ENCODE measurements at regions not wholly inside any gene's neighbourhood (a gene's known extent, or its start where the extent isn't known, plus 50 kb on each side); places are given as distances from the start of the nearest gene placed in this dataset.

DNA sequence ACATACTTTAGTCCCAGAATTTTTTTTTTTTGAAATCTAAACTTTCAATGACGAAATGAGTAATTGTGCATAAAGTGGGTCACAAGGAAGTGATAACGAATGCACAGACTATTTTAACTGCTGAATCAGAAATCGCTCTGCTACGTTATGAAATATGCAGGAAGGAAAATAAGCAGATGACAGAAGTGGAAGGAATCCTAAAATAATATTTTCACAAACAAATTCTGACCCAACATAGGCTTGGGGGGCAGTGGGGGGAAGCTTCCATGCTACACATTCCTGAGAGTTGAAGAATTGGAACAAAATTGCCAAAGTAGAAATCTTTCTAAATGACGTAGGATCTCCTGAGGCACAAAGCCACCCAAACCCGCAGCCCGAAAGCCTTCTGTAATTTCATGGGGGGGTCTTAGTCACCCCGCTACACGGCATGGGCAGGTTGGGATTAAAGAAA is 89.6 kb downstream of the ARF6 start:
- TF ChIP-seq, protein P1, sequence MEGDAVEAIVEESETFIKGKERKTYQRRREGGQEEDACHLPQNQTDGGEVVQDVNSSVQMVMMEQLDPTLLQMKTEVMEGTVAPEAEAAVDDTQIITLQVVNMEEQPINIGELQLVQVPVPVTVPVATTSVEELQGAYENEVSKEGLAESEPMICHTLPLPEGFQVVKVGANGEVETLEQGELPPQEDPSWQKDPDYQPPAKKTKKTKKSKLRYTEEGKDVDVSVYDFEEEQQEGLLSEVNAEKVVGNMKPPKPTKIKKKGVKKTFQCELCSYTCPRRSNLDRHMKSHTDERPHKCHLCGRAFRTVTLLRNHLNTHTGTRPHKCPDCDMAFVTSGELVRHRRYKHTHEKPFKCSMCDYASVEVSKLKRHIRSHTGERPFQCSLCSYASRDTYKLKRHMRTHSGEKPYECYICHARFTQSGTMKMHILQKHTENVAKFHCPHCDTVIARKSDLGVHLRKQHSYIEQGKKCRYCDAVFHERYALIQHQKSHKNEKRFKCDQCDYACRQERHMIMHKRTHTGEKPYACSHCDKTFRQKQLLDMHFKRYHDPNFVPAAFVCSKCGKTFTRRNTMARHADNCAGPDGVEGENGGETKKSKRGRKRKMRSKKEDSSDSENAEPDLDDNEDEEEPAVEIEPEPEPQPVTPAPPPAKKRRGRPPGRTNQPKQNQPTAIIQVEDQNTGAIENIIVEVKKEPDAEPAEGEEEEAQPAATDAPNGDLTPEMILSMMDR (IDR thresholded peaks at IDR 0.05) = no peak
- Histone ChIP-seq H3K36me3 (no peaks in the 10 kb centered on the region), H3K4me1 (peaks cover 0 to 17% (median 4%) of the 10 kb centered on the region in 4 donors), H3K9me3 (no peaks in the 10 kb centered on the region), H3K27me3 (no peaks in the 10 kb centered on the region), H3K4me3 (no peak overlapping the region), H3K27ac (peak overlapping the region in 1 of 4 donors; percentile 80)
- DNase-seq = peak in 1 of 3 donors; percentile 45

DNA sequence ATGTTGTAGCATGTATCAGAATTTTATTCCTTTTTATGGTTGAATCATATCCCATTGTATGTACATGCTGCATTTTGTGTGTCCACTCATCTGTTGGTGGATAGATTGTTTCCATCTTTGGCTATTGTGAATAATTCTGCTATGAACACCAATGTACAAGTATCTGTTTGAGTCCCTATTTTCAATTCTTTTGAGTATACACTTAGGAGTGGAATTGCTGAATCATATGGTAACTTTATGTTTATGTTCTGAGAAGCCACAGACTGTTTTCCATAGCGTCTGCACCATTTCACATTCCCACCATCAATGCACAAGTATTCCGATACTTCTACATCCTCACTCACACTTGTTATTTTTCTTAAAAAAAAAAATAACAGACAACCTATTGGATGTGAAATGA is 91.5 kb downstream of the ARF6 start:
- H3K27me3 ChIP-seq = no peaks in the 10 kb centered on the region
- H3K27ac ChIP-seq = no peak overlapping the region
- no peaks in the 10 kb centered on the region for H3K9me3 ChIP-seq
- peaks cover 0 to 9% (median 4%) of the 10 kb centered on the region in 4 donors for H3K4me1 ChIP-seq
- no peak for TF ChIP-seq POLR2A (IDR thresholded peaks at IDR 0.05)
- TF ChIP-seq, protein P1 (IDR thresholded peaks at IDR 0.05) = no peak
- DNase-seq = no peak
- H3K4me3 ChIP-seq = no peak overlapping the region
- no peaks in the 10 kb centered on the region for H3K36me3 ChIP-seq

DNA sequence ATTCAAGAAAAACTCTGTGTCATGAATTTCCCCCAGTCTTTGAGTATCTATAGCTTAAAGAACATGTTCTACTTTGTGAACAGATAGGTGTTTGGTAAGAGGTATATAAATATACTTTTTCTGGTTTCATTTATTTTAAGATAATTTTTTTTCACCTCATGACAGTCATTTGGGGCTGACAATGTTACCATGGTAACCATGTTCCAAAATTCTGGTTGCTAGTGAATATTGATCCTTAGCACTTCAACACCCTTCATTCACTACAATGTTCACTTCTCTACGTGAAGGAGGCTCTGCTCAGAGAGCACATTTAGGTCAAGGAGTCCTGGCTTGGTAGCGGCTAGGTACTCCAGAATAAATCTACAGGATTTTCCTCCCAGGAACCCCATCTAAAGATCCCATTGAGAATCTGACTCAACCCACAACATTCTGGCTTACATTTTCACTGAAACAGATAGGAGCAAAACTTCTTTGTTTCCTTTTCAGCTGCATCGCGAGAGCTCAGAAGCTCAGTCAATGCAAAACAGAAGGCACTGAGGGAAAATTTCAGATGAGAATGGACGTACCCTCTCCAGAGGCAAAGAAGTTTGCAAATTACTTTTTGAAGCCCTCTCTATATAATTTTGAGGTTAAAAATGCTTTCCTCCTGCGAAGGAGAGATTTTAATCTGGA is 93.6 kb downstream of the ARF6 start:
- Histone ChIP-seq H3K9me3 (no peaks in the 10 kb centered on the region), H3K27me3 (no peaks in the 10 kb centered on the region), H3K4me3 (no peak overlapping the region), H3K4me1 (peaks cover 0 to 7% (median 2%) of the 10 kb centered on the region in 4 donors), H3K36me3 (no peaks in the 10 kb centered on the region), H3K27ac (peak overlapping the region; percentile 11 to 62 (median 38))
- DNase-seq = no peak
- TF ChIP-seq, protein P1 (IDR thresholded peaks at IDR 0.05) = no peak
- TF ChIP-seq POLR2A (IDR thresholded peaks at IDR 0.05) = no peak

DNA sequence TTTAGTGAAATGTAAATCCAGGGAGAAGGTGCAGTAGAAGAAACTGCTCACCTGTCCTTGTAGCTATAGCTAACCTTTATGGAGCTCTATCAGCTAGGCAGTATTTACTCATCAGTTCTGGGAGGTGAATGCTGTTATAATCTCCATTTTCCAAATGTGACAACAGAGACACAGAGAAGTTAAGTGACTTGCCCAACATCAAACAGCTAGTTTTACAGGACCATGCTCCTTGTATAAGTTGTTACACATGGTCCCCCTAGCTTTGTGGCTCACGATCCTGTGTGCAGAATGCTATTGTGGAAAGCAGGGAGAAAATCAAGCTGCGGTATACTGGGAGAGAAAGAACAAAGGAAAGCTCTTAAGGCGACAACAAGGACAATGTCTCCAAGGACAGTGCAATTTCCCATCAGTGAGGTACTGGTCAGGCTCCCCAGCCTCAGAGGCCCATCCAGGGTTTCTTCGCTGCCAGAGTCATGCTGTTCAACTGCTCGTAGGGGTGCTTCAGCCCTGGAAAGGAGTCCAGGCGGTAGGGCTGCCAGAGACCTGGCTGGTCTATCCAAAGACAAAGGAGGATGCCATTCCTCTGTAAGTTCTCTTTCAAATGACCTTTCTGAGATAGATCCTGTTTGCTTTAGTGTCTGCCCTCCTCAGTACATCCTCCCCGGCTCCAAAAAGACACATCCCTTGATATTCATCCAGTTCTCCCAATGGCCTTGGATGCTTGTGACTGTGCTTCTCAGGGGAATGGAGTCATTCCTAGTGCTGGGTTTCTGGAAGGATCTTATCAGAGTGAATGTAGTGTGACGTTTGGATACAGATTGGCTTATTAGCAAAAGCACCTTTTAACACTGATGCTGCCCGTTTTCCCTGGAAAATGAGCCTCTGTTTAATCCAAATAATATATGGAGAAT is 95.5 kb downstream of the ARF6 start:
- DNase-seq = no peak
- TF ChIP-seq, protein P1 (IDR thresholded peaks at IDR 0.05) = no peak
- no peak for TF ChIP-seq POLR2A (IDR thresholded peaks at IDR 0.05)
- Histone ChIP-seq H3K4me3 (no peak overlapping the region), H3K27me3 (no peaks in the 10 kb centered on the region), H3K9me3 (no peaks in the 10 kb centered on the region), H3K36me3 (no peaks in the 10 kb centered on the region), H3K4me1 (peaks cover 0 to 7% (median 2%) of the 10 kb centered on the region in 4 donors), H3K27ac (peak overlapping the region in 3 of 4 donors; percentile 28 to 78 (median 51))

DNA sequence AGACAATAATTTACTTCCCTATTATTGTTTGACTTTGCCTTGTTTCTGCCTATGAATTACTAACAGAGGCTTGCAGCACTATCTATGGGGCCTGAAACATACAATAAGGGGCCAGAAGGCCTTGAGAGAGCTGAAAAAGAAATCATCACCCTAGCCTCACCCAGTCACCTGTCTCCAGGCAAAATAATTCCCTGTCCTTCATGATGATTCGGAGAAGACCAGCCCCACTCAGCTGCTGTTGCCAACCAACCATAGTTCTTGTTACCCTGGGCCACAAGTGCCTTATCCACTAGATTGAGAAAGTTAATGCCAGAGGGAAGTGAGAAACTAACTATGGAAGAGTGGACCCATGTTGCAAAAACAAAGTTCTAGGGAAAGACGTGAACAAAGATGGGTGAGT is 97.1 kb downstream of the ARF6 start:
- H3K4me1 ChIP-seq = peaks cover 0 to 7% (median 2%) of the 10 kb centered on the region in 4 donors
- no peak for DNase-seq

DNA sequence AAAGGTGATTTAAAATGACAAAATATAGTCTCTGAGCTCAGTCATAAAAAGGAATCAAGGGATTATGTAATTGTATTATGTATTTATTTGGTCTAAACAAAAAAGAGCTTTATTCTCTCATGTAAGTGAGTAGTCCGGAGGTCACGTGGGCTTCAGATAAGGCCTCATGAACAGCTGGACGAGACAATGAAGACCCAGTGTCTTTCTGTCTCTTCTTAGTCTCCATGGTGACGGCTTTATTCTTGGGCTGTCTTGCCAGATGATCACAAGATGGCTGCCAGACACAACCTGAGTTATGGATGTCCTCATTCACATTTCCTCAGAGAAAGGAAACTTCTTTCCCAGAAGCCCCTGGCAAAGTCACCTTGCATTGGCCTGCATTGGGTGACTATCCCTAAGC is 98.6 kb downstream of the ARF6 start:
- TF ChIP-seq, protein P1 (IDR thresholded peaks at IDR 0.05) = no peak
- no peak for TF ChIP-seq POLR2A (IDR thresholded peaks at IDR 0.05)
- no peak overlapping the region for H3K27ac ChIP-seq

More for the DNA sequence above, 97.1 kb downstream of the ARF6 start:
- no peaks in the 10 kb centered on the region for H3K36me3 ChIP-seq
- no peaks in the 10 kb centered on the region for H3K9me3 ChIP-seq
- H3K4me3 ChIP-seq = no peak overlapping the region
- no peak for TF ChIP-seq POLR2A (IDR thresholded peaks at IDR 0.05)
- no peak overlapping the region for H3K27ac ChIP-seq
- H3K27me3 ChIP-seq = no peaks in the 10 kb centered on the region

More for the DNA sequence above, 98.6 kb downstream of the ARF6 start:
- no peak overlapping the region for H3K4me3 ChIP-seq
- no peaks in the 10 kb centered on the region for H3K9me3 ChIP-seq
- DNase-seq = no peak
- peaks cover 0 to 7% (median under 1%) of the 10 kb centered on the region in 4 donors for H3K4me1 ChIP-seq
- H3K27me3 ChIP-seq = no peaks in the 10 kb centered on the region
- no peaks in the 10 kb centered on the region for H3K36me3 ChIP-seq
